CD8-positive, alpha-beta memory T cell (primary cell): ENCODE measurements at regions not wholly inside any gene's neighbourhood (a gene's known extent, or its start where the extent isn't known, plus 50 kb on each side); places are given as distances from the start of the nearest gene placed in this dataset.

Source experiments
- CTCF ChIA-PET: fragments of 350-600 bp; sonication (Branson Sonifier 250); formaldehyde crosslinking; loops from one replicate; lab custom pipeline; 2021; ENCODE audit warnings: antibody characterized with exemption; lab: Charles Lee
- POLR2A ChIA-PET: fragments of 350-600 bp; sonication (Branson Sonifier 250); formaldehyde crosslinking; loops from one replicate; lab custom pipeline; 2021; ENCODE audit warnings: antibody characterized with exemption; lab: Charles Lee
- DNase-seq, 5 donors: peaks; one replicate each; pipeline versions ENCODE4 v3.0.0 to v3.0.0-alpha.2; 2020 to 2022; ENCODE audit warnings: mixed read lengths in 1 of 5
- H3K27ac ChIP-seq: one replicate; pipeline ENCODE4 v1.7.0; 2013; ENCODE audit warnings: low read depth, mild to moderate bottlenecking, low read length, moderate library complexity
- H3K27me3 ChIP-seq: 2 replicates; pipeline ENCODE4 v1.7.0; 2013; ENCODE audit warnings: low read length, mild to moderate bottlenecking; ENCODE audit not compliant: insufficient read depth, poor library complexity, severe bottlenecking
- H3K36me3 ChIP-seq: 2 replicates; pipeline ENCODE4 v1.7.0; 2013; ENCODE audit warnings: mild to moderate bottlenecking, low read length, moderate library complexity; ENCODE audit not compliant: insufficient read depth
- H3K4me1 ChIP-seq: 2 replicates; pipeline ENCODE4 v1.7.0; 2013; ENCODE audit warnings: mild to moderate bottlenecking, low read length, moderate library complexity; ENCODE audit not compliant: insufficient read depth
- H3K4me3 ChIP-seq: 2 replicates; pipeline ENCODE4 v1.7.0; 2013; ENCODE audit warnings: mild to moderate bottlenecking, low read length
- H3K9me3 ChIP-seq: 2 replicates; pipeline ENCODE4 v1.7.0; 2013; ENCODE audit warnings: mild to moderate bottlenecking, low read length
- H3K27ac Mint-ChIP-seq, 8 donors: one replicate each; pipeline ENCODE4 v1.8.0; 2020 to 2021; ENCODE audit warnings: mixed read lengths in 8 of 8, mild to moderate bottlenecking in 6 of 8, inconsistent platforms in 3 of 8, moderate library complexity in 3 of 8
- H3K27me3 Mint-ChIP-seq, 2 donors: one replicate each; pipeline ENCODE4 v1.8.0; 2020 to 2021; ENCODE audit warnings: mixed read lengths in 2 of 2, mild to moderate bottlenecking in 1 of 2, moderate library complexity in 1 of 2
- H3K36me3 Mint-ChIP-seq, 3 donors: one replicate each; pipeline ENCODE4 v1.8.0; 2020 to 2021; ENCODE audit warnings: mixed read lengths in 3 of 3, inconsistent platforms in 1 of 3, mild to moderate bottlenecking in 1 of 3
- H3K4me1 Mint-ChIP-seq, 3 donors: one replicate each; pipeline ENCODE4 v1.8.0; 2020 to 2021; ENCODE audit warnings: mixed read lengths in 3 of 3, inconsistent platforms in 1 of 3, mild to moderate bottlenecking in 1 of 3
- H3K4me3 Mint-ChIP-seq, 7 donors: one replicate each; pipeline ENCODE4 v1.8.0; 2020 to 2021; ENCODE audit warnings: mixed read lengths in 7 of 7, mild to moderate bottlenecking in 6 of 7, moderate library complexity in 4 of 7, inconsistent platforms in 2 of 7
- H3K9me3 Mint-ChIP-seq, 5 donors: one replicate each; pipeline ENCODE4 v1.8.0; 2020 to 2022; ENCODE audit warnings: mixed read lengths in 5 of 5, mild to moderate bottlenecking in 3 of 5, moderate library complexity in 2 of 5, inconsistent platforms in 1 of 5

GRCh38 chrX:39196192-39197102, 395.2 kb downstream of the MID1IP1 start:
- DNase-seq = peak in 4 of 5 donors; percentile 7 to 51 (median 14)

GRCh38 chrX:39199429-39199828, 398.2 kb downstream of the MID1IP1 start:
- no peak for DNase-seq
- Mint-ChIP-seq H3K9me3 (no peaks in the 10 kb centered on the region), H3K27me3 (peaks cover 0 to 10% of the 10 kb centered on the region in 2 donors), H3K27ac (no peak overlapping the region), H3K36me3 (no peaks in the 10 kb centered on the region), H3K4me1 (peaks cover 13 to 34% (median 19%) of the 10 kb centered on the region in 3 donors), H3K4me3 (no peak overlapping the region)
- H3K27me3 ChIP-seq = no peaks in the 10 kb centered on the region
- H3K9me3 ChIP-seq = no peaks in the 10 kb centered on the region
- no peak overlapping the region for H3K4me3 ChIP-seq
- no peak overlapping the region for H3K27ac ChIP-seq
- ChIA-PET POLR2A (no interaction called here), CTCF (no interaction called here)
- H3K36me3 ChIP-seq = no peaks in the 10 kb centered on the region
- peaks cover 16% of the 10 kb centered on the region for H3K4me1 ChIP-seq

More at GRCh38 chrX:39196192-39197102, 395.2 kb downstream of the MID1IP1 start:
- ChIA-PET POLR2A (interaction anchor here (1.1 kb wide), 1 partner anchor 980 kb away, joined by 5 read pairs; no protein-coding TSS in a partner anchor), CTCF (no interaction called here)
- H3K9me3 Mint-ChIP-seq = peaks cover 0 to 1% (median 0%) of the 10 kb centered on the region in 5 donors
- H3K4me1 Mint-ChIP-seq = peaks cover 13 to 29% (median 19%) of the 10 kb centered on the region in 3 donors
- Histone ChIP-seq H3K4me3 (peak overlapping the region; percentile 35), H3K9me3 (no peaks in the 10 kb centered on the region), H3K4me1 (peaks cover 16% of the 10 kb centered on the region), H3K27me3 (no peaks in the 10 kb centered on the region), H3K27ac (no peak overlapping the region), H3K36me3 (no peaks in the 10 kb centered on the region)
- H3K36me3 Mint-ChIP-seq = no peaks in the 10 kb centered on the region
- H3K4me3 Mint-ChIP-seq = peak overlapping the region in 6 of 7 donors; percentile 26 to 71 (median 50)
- H3K27ac Mint-ChIP-seq = peak overlapping the region in 4 of 8 donors; percentile 3 to 87 (median 24)
- H3K27me3 Mint-ChIP-seq = peaks cover 9 to 17% of the 10 kb centered on the region in 2 donors

GRCh38 chrX:39201305-39201990, 400.2 kb downstream of the MID1IP1 start:
- no peak overlapping the region for H3K27ac Mint-ChIP-seq
- ChIA-PET CTCF (no interaction called here), POLR2A (no interaction called here)

GRCh38 chrX:39202641-39203040, 401.4 kb downstream of the MID1IP1 start:
- H3K27me3 Mint-ChIP-seq = peaks cover 0 to 5% of the 10 kb centered on the region in 2 donors
- DNase-seq = no peak
- H3K4me1 ChIP-seq = no peaks in the 10 kb centered on the region
- no peak overlapping the region for H3K27ac ChIP-seq
- no peaks in the 10 kb centered on the region for H3K36me3 Mint-ChIP-seq
- no peaks in the 10 kb centered on the region for H3K9me3 Mint-ChIP-seq
- no peaks in the 10 kb centered on the region for H3K9me3 ChIP-seq
- no peaks in the 10 kb centered on the region for H3K27me3 ChIP-seq
- CTCF ChIA-PET = no interaction called here
- H3K4me1 Mint-ChIP-seq = peaks cover 0 to 12% (median 0%) of the 10 kb centered on the region in 3 donors
- POLR2A ChIA-PET = no interaction called here
- no peak overlapping the region for H3K27ac Mint-ChIP-seq
- no peak overlapping the region for H3K4me3 ChIP-seq
- H3K4me3 Mint-ChIP-seq = no peak overlapping the region
- H3K36me3 ChIP-seq = no peaks in the 10 kb centered on the region

More at GRCh38 chrX:39201305-39201990, 400.2 kb downstream of the MID1IP1 start:
- Histone ChIP-seq H3K9me3 (no peaks in the 10 kb centered on the region), H3K27ac (no peak overlapping the region), H3K36me3 (no peaks in the 10 kb centered on the region), H3K4me3 (no peak overlapping the region), H3K27me3 (no peaks in the 10 kb centered on the region), H3K4me1 (peaks cover 8% of the 10 kb centered on the region)
- DNase-seq = no peak
- Mint-ChIP-seq H3K4me3 (no peak overlapping the region), H3K4me1 (peaks cover 7 to 21% (median 8%) of the 10 kb centered on the region in 3 donors), H3K27me3 (peaks cover 0 to 8% of the 10 kb centered on the region in 2 donors), H3K36me3 (no peaks in the 10 kb centered on the region), H3K9me3 (no peaks in the 10 kb centered on the region)

- H3K27ac ChIP-seq = no peak overlapping the region
- H3K27me3 ChIP-seq = no peaks in the 10 kb centered on the region
- Mint-ChIP-seq H3K9me3 (no peaks in the 10 kb centered on the region), H3K4me1 (peaks cover 0 to 12% (median 0%) of the 10 kb centered on the region in 3 donors), H3K27me3 (peaks cover 0 to 5% of the 10 kb centered on the region in 2 donors), H3K27ac (no peak overlapping the region), H3K4me3 (no peak overlapping the region), H3K36me3 (no peaks in the 10 kb centered on the region)
- ChIA-PET POLR2A (no interaction called here), CTCF (no interaction called here)
- H3K9me3 ChIP-seq = no peaks in the 10 kb centered on the region
- no peaks in the 10 kb centered on the region for H3K36me3 ChIP-seq
- no peaks in the 10 kb centered on the region for H3K4me1 ChIP-seq
- no peak overlapping the region for H3K4me3 ChIP-seq
- DNase-seq = no peak
Observed at GRCh38 chrX:39203427-39203826, 402.2 kb downstream of the MID1IP1 start.

- Mint-ChIP-seq H3K36me3 (no peaks in the 10 kb centered on the region), H3K4me1 (peaks cover 0 to 12% (median 0%) of the 10 kb centered on the region in 3 donors), H3K9me3 (no peaks in the 10 kb centered on the region), H3K27me3 (peaks cover 0 to 5% of the 10 kb centered on the region in 2 donors), H3K4me3 (no peak overlapping the region), H3K27ac (no peak overlapping the region)
- Histone ChIP-seq H3K27me3 (no peaks in the 10 kb centered on the region), H3K27ac (no peak overlapping the region), H3K4me1 (no peaks in the 10 kb centered on the region), H3K4me3 (no peak overlapping the region), H3K36me3 (no peaks in the 10 kb centered on the region), H3K9me3 (no peaks in the 10 kb centered on the region)
- CTCF ChIA-PET = no interaction called here
- no peak for DNase-seq
- POLR2A ChIA-PET = no interaction called here
Observed at GRCh38 chrX:39204353-39204752, 403.1 kb downstream of the MID1IP1 start.

GRCh38 chrX:39204945-39205344, 403.7 kb downstream of the MID1IP1 start:
- Histone ChIP-seq H3K9me3 (no peaks in the 10 kb centered on the region), H3K27ac (no peak overlapping the region), H3K27me3 (no peaks in the 10 kb centered on the region), H3K4me3 (no peak overlapping the region), H3K4me1 (no peaks in the 10 kb centered on the region), H3K36me3 (no peaks in the 10 kb centered on the region)
- Mint-ChIP-seq H3K27ac (no peak overlapping the region), H3K9me3 (no peaks in the 10 kb centered on the region), H3K27me3 (peaks cover 0 to 8% of the 10 kb centered on the region in 2 donors), H3K4me3 (no peak overlapping the region), H3K36me3 (no peaks in the 10 kb centered on the region), H3K4me1 (peaks cover 0 to 12% (median 0%) of the 10 kb centered on the region in 3 donors)
- no peak for DNase-seq
- POLR2A ChIA-PET = no interaction called here
- CTCF ChIA-PET = no interaction called here

GRCh38 chrX:39205467-39205866, 404.2 kb downstream of the MID1IP1 start:
- H3K27me3 ChIP-seq = no peaks in the 10 kb centered on the region
- ChIA-PET POLR2A (no interaction called here), CTCF (no interaction called here)
- H3K4me1 Mint-ChIP-seq = peaks cover 0 to 12% (median 0%) of the 10 kb centered on the region in 3 donors
- H3K27ac ChIP-seq = no peak overlapping the region
- H3K9me3 Mint-ChIP-seq = no peaks in the 10 kb centered on the region
- H3K4me3 Mint-ChIP-seq = no peak overlapping the region
- H3K27me3 Mint-ChIP-seq = peaks cover 0 to 9% of the 10 kb centered on the region in 2 donors
- no peaks in the 10 kb centered on the region for H3K4me1 ChIP-seq
- H3K36me3 ChIP-seq = no peaks in the 10 kb centered on the region
- no peak for DNase-seq
- H3K27ac Mint-ChIP-seq = no peak overlapping the region
- no peaks in the 10 kb centered on the region for H3K9me3 ChIP-seq
- no peak overlapping the region for H3K4me3 ChIP-seq
- H3K36me3 Mint-ChIP-seq = no peaks in the 10 kb centered on the region
